Islet of Langerhans (tissue), 1 donor: ENCODE measurements at regions not wholly inside any gene's neighbourhood (a gene's known extent, or its start where the extent isn't known, plus 50 kb on each side); places are given as distances from the start of the nearest gene placed in this dataset.
A peak's percentile ranks its signal among the peaks of the same experiment; 100 is the strongest.

Experiments used
- FAIRE-seq: peaks from one replicate; lab custom pipeline; 2011; peaks lifted over from hg19 to GRCh38; lab: Jason Lieb, UNC

DNA sequence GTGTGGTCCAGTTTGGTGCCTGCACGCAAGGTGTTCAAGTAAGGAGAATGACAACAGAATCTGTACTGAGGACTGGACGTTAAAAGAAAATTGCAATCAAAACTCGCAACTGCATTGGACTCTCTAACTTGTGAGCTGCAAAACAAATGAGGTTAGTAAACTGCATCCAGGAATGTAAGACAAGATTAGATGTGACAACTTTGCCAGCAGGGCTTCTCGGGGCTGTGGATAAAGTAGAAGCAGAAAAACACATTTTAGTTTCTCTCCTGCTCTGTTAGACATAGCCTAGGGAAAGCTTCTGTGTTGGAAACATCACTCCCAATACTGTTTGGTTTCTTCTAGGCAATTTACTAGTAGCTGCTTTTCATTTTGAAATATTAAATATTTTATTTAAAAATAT, 338.2 kb upstream of the NAV3 start:
- no peak for FAIRE-seq

DNA sequence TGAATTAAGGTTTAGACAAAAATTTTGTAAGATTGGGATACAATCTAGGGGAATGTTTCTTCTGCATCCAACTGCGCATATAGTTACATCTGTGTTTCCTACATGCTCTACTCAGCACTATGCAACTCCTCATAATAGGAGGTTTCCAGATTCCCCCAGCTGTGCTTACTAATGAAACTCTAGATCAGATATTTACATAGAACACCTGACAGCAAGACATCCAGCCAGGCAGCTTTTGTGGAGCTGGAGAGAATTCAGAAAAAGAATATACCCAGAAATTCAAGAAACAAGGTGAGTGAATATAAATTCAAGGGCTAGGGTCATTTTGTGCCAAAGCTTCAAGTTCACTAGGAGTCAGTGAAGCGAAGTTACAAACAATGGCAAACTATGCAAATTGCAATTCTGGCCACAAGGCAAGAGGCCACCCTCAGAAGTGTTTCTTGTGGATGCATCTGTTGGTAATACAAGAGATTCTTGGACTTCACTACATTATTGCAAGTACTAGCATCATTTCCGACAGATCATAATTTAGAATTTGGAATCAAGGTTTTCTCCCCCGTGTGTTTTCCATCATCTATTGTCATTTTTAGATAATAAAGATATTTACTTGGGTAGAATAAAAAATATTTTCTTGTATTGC, 341.2 kb upstream of the NAV3 start:
- no peak for FAIRE-seq

DNA sequence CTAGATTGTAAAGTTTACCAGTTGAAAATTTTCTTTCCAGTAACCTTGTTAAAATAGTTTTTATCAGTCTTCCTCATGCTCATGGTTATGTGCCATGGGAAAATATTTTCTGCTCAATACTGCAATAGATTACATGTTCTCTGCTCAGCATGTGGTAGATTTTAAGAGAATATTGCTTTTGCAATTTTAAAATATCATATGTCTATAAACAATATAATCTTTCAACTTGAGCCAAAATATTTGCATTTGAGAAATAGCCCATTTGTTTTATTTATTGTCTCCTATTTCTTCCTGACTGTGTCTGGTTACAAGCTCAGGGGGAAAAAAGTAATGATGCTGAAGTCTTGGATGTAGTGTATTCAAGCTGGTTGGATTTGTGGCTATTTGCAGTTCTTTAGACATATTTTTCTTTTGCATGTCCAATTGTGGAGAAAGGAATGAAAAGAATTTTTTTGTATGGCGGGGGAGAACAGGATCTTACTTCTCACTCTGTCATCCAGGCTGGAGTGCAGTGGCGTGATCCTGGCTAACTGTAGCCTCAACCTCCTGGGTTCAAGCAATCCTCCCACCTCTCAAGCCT, 342.6 kb upstream of the NAV3 start:
- no peak for FAIRE-seq

DNA sequence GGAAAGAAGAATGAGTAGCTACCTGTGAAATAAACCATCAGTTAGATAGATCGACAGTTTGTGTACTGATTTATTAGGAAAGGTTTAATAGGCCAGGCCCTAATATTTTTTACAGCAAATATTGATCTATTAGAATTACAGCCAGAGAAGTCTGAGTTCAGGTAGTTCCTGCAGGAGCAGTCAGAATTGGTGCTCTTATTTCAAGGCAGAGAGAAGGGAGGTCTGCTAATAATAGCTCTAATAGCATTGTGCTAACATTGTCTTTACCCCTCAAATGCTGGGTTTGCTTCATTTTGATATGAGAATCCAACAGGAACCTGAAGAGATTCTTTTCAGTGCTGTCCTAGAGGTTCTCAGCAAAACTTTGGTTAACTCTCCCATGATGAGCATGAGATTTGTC, 343.8 kb upstream of the NAV3 start:
- no peak for FAIRE-seq

DNA sequence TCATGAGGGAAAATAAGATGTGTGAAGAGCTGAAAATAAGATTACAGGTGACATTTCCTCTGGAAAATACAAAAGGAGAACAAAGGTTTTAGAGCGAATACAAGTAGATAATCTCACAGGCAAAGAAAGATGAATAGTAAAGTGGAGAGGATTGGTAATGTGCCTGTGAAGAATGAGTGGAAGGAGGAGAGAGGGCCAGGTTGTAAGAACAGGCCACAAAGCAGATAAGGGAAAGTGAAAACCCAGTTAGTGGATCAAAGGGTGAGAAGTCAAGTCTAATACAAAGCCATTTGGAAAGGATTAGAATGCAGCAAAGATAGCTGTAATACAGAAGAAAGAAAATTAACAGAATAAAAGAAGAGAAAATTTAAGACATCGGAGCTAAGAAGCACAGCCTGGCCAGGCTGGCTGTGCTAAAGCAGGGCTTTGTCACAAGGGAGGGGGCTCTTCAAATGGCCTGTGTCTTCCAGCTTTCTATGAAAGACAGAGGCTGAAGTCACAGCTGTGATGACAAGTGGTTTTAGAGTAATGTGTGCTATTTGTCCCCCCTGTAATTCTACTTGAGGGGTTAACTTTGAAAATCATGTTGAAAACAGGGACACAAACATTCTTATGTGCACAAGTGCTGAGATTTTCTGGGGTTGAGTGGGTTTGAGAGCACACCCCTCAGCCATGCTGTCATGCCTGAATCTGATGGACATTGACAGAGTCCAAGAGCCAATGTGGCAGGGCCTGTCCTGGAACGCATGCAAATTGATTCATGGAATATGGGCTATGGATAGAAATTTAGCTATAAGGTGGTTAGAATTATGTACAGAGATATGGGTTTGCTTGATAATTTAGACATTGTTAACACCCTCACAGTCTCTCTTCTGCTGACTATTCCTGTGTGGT, 344.5 kb upstream of the NAV3 start:
- FAIRE-seq, result no peak

DNA sequence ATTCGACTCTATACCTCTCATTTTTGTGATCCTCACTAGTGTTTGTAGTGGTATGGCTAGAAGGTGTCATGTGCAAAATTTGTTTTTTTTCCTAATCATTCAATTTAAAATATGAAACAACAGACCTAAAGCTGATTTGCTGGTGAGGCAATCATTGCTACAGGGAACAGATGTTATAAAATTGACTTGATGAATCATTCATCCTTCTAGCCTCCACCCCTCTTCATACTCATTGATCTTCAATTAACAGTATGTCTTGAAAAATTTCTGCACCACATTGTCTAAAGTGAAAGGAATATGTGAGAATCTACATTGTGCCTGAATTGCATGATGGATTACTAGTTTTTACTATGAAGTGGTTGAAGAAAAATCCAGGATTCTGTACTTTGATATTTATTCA, 349.0 kb upstream of the NAV3 start:
- no peak for FAIRE-seq

DNA sequence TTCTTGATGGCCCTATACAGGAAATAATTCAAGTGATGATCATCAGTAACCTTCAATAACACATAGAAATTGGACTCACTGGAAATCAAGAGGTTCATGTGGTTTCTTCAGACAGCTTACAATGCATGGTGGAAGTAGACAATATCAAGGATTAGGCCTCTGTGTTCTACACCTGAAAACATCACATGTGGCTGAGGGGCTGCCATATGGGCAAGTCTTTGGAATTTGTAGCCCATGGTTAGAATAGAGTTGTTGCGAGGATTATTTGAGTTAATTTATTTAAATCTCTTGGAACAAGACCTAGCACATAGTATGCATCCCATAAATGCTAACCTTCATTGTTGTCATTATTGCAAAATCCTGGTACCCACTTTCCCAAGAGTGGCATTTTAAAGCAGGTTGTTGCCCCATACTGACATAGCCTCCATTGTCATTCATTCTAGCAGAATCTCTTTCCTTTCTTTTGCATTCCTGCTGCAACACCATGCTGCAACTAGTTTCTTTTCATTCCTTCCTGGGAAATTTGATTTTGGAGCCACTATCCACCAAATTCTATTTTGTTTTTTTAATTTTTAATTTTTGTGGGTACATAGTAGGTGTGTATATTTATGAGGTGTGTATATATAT, 352.7 kb upstream of the NAV3 start:
- no peak for FAIRE-seq

DNA sequence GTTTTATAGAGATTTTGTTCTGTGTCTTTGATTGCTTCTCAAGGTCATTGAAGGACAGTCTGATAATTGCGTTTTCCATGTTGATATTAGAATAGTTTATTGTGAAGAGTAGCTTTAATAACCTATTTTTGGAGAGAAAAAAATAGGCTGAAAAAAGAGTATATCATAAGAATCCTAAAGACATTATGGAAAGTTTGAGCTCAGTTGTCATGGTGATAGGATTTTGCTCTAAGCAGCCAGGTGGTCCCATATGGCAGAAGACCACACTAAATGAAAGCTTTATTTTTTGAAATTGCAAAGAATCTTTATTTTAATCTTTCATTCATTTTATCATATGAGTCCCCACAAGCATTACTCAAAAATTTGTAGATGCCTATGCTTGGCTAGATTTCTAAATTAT, 358.9 kb upstream of the NAV3 start:
- FAIRE-seq, result no peak

DNA sequence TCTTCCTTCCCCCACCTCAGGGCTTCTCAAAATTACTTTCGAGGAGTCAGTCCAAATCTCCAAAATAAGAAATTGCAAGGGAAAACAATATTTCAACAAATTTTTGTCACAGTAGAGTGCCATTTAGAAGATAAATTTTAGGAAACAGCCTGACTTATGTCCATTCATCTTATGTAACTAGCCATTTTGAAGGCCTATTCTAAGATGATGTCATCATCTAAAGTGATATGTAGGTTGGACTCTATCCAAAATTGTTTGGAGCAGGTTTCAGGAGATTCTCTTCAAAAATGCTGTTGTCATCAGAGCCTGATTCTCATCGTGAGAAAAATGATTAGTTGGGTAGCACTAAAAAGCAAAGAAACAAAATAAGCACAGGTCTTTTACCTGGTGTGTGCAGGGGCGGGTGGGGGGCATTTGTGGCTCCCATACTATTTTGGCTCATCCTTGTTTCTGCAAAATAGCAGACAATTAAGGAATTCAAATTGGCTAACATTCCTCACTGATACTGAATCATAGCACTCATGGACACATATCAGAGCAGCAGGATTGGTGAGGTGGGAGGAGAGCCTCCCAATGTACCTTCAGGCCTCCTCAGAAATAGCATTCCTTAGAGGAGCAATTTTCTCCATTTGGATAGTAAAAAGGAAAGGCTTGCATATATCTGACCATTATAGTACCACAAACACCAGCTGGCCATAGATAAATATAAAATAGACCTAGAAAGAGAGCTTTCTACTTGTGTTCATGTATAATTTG, 360.9 kb upstream of the NAV3 start:
- no peak for FAIRE-seq

DNA sequence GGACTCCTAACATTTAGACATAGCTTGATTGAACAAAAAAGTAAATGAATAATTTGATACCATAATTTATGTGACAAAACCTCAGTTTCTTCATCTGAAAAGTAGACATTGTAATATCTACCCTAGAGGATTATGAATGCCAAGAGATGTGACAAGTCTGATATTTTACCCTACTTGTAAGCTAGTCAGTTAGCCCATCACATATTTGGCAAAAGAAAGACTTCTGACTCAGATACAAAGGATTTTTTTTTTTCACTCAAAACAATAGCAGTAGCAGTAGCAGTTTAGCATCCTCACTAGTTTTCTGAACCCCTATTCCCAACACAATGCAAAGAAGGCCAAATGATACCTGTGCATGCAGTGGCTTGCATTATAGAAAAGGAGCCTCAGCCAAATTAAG, 377.3 kb upstream of the E2F7 start:
- no peak for FAIRE-seq

DNA sequence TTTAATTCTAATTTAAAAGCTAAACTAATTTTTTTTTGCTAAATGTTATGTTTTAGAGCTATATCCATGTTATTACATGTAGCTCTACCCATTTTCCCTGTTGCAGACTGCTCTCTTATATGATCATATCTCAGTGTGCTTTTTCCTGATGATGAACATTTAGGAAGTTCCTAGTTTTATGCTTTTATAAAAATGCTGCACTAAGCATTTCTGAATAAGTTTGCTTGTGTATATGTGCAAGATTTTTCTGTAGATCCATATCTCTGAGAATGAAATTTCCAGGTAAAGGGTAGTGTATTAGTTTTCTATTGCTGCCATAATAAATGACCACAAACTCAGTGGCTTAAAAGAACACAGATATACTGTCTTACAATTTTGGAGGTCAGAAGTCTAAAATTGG, 374.4 kb upstream of the E2F7 start:
- FAIRE-seq, result no peak

DNA sequence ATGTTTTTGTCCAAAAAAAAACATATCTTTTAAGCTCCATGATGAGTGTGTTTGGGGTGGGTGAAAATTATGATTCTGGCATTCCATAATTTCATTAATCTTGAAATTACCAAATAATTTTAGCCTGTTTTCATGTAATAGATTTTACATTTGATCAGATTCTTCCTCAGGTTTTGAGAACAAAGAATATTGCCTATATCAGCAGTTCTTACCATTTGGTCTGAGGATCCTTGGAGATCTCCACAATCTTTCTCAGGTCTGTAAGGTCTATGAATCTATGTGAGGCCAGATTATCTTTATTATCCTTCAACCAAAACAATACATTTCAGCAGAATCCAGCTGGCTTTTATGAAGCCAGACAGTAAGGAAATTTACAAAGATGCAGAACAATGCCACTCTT, 373.3 kb upstream of the E2F7 start:
- FAIRE-seq, result no peak

DNA sequence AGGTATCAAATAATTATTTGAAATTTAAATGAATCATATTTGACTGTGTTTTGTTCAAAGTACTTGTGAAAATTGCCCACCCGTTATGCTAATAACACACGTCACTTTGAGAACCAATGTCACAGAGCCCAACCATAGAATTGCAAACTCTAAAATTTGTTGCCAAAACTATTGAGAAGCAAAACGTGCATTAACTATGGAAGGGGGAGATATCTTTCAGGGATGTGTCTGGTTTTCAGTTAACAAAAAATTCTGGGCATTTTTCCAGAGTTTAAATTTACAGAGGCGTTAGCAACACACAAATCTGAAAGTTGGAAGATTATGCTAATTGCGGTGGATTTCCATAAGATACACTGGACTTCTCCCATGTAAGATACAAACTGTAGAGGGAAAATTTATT, 371.8 kb upstream of the E2F7 start:
- no peak for FAIRE-seq

DNA sequence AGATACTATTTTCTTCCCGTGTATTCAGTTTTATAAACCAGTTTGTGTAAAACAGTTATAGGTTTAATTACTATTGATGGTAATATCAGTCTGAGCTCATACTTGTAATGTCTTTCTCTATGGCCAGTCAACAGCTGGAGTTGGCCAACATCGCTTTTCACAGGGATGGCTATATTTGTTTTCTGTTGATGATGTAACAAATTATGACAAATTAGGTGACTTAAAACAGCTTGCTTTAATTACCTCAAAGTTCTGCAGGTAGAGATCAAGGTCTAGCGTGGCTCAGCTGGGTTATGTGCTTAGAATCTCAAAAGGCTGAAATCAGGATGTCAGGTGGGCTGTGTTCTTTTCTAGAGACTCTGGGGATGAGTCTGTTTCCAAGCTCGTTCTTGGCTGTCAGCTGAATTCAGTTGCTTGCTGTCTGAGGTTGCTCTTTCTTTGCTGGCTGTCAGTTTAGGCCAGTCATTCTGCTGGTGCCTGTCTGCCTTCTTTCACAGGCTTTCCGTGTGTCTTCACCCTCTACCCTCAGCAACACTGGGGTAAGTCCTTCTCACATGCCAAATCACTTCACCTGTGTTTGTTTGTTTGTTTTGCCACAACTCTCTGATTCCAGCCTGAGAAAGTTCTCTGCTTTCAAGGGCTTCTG, 370.2 kb upstream of the E2F7 start:
- FAIRE-seq, result peak; percentile 69

DNA sequence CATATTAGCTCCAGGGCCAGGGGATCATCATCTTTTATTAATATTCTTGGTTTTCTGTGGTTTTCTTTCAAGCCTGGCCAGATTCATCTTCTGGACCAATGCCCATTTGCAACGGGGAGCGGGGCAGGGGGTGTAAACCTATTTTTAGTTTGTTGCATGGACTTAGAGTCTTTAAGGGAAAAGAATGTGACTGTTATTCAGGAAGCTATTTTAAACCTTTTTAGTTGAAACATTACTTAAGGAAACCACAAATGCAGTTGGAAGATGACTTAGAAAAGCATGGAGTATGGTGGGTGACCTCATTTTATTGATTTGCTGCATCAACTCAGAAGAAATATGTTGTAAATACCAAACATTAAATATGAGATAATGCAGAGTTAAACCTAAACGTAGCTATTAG, 368.4 kb upstream of the E2F7 start:
- no peak for FAIRE-seq

DNA sequence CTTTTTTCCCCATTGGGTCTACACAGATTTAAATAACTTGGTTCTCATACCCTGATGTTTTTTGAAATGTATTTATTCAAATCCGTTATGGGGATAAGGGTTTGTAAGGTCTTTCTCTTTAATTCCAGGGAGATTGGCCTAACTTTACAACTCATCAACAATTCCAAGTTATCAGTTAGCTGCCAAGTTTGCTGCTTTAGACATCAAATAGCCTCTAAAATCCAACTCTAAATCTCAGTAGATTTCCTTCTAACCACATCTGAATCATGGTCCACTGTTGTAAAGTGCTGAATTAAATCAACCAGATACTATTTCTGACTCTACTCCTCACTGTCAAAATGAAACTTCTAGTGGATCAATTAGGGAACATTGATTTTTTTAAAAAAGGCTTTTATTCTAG, 364.1 kb upstream of the E2F7 start:
- FAIRE-seq, result no peak

DNA sequence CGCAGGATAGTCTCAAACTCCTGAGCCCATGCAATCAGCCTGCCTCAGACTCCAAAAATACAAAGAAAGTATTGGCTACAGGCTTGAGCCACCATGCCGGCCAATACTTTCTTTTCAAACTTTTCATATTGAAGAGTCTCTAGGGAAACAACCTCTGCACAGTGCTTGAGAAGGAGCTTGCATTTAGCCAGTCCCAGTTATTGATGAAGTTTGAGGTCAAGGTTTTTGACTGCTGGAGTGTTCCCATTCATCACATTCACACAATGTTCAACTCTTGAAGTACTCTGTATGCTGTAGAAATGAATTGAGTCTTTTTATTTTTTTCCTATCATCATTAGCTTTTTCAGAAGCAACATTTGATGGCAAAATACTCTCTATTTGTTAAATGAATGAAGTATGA, 355.8 kb upstream of the E2F7 start:
- FAIRE-seq, result no peak

DNA sequence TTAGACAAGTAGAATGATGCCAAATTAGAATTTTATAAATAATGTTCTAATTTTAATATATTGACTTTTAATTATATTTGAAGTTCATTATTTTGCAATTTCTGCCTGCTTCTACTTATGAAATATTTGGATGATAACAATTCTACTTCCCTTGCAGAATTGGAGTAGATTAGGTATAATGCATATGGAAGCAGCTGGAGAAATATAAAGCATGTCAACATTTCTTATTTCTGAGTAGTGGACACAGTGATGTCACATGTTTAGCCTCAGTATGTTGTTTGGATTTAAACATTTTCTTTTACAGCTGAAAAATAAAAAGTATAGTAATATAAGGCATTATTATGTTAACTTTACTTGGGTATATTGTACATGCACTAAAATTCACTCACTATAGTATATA, 344.2 kb upstream of the E2F7 start:
- peak; percentile 66 for FAIRE-seq

DNA sequence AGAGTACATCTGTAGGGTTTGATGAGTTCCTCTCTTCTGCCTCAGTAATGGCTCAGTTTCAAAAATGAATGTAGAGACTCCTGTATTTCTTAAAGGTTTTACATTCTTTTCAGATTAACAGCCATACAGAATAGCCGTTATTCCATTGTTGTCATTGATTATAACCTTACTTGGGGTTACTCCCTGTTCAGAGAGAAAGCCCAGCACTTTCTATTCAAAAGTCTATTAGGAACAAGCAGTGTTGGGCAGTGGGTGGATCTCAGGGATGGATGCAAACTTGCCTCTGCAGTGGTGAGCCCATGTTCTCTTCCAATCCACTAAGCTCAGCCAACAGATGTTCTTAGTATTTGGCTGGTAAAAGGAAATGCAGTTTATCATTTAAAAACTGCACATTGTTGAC, 342.6 kb upstream of the E2F7 start:
- no peak for FAIRE-seq

DNA sequence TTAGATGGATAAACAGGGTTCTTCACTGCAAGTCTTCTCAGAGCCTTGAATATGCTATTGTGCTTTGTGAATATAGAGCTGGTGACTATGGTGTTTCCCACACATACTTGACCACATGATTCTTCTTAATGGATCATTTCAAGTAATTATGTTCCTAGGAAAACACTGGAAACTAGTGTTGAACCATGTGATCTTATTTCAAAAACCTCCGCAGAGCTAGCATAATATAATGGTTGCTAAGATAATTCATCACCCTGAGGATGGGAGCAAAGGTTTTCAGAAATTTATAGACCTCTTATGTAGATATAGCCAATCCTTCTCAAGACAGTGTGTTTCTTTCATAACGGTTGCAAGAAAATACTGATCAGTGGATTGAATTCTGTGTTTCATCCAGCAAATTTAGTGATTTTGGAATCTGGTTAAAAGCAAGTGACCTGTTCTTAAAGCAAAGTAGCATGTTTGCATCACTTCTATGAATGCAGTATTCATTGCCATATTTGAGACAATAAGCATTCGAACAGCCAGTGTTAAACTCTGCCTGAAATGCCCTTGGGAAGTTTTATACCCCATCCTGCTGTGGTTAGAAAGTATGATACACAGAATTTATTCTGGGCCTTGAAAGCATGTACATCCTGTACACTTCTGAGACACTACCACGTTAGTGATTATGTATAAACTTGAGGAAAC, 341.0 kb upstream of the E2F7 start:
- no peak for FAIRE-seq

DNA sequence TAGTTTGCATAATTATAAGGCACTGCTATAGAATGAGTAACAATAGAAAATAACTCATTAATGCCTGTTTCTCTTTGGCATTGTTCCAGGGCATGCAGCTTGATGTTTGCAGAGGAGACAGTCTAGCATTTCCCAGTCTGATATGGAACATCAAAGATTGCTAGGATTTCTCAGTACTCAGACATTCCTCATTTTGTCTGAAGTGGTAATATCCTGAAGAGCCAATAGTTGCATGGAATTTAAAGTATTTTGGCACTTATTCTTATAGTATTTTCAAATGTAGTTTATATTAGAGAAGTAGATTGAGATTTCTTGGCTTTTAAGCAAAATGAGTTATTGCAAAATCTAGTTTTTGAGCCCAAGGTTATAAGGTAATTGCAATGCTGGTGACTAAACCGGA, 337.3 kb upstream of the E2F7 start:
- FAIRE-seq, result no peak

DNA sequence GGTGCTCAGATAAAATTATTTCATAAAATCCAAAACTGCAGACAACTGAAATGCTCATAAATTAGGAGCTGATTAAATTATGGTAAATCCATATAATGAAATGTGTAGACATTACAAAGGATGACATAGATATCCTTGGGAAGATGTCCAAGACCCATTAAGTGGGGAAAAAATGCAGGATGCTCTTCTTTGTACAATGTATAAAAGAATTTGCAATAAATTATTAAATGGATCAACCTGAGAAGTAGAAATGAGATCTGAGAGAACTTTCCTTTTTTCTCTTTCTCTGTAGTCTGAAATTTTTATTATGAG, 336.4 kb upstream of the E2F7 start:
- FAIRE-seq, result no peak
